Endothelial cell of umbilical vein (primary cell): ENCODE measurements at regions not wholly inside any gene's neighbourhood (a gene's known extent, or its start where the extent isn't known, plus 50 kb on each side); places are given as distances from the start of the nearest gene placed in this dataset.

Experiments used
- EZH2 ChIP-seq: IDR thresholded peaks from 2 replicates; pipeline ENCODE4 v1.6.1; 2012; ENCODE audit warnings: borderline replicate concordance, low read depth, mild to moderate bottlenecking, moderate library complexity, low read length, inconsistent platforms; ENCODE audit not compliant: severe bottlenecking
- FOS ChIP-seq: IDR thresholded peaks from 2 replicates; pipeline ENCODE4 v1.6.1; 2011; ENCODE audit warnings: mild to moderate bottlenecking, low read length, moderate library complexity, borderline replicate concordance; ENCODE audit not compliant: insufficient read depth
- MYC ChIP-seq: IDR thresholded peaks from one replicate; pipeline ENCODE4 v1.6.1; 2011; ENCODE audit warnings: mild to moderate bottlenecking, low read depth, low read length
- POLR2A ChIP-seq: IDR thresholded peaks from 2 replicates; pipeline ENCODE4 v1.6.1; 2012; ENCODE audit warnings: low read depth, mild to moderate bottlenecking, control low read depth, low read length
- TF ChIP-seq, protein P1 (sequence below), 2 donors: IDR thresholded peaks; 1 replicate in 1 of 2; 2 replicates in 1 of 2; pipeline ENCODE4 v1.5.1; 2011; ENCODE audit warnings: low read length in 2 of 2, mild to moderate bottlenecking in 2 of 2, moderate library complexity in 2 of 2, control low read depth in 1 of 2, inconsistent platforms in 1 of 2, low read depth in 1 of 2; ENCODE audit not compliant: insufficient read depth in 1 of 2; ENCODE audit errors: extremely low read depth in 1 of 2

GRCh38 chr5:175343308-175343707, 100.7 kb downstream of the DRD1 start:
- TF ChIP-seq, protein P1, sequence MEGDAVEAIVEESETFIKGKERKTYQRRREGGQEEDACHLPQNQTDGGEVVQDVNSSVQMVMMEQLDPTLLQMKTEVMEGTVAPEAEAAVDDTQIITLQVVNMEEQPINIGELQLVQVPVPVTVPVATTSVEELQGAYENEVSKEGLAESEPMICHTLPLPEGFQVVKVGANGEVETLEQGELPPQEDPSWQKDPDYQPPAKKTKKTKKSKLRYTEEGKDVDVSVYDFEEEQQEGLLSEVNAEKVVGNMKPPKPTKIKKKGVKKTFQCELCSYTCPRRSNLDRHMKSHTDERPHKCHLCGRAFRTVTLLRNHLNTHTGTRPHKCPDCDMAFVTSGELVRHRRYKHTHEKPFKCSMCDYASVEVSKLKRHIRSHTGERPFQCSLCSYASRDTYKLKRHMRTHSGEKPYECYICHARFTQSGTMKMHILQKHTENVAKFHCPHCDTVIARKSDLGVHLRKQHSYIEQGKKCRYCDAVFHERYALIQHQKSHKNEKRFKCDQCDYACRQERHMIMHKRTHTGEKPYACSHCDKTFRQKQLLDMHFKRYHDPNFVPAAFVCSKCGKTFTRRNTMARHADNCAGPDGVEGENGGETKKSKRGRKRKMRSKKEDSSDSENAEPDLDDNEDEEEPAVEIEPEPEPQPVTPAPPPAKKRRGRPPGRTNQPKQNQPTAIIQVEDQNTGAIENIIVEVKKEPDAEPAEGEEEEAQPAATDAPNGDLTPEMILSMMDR (IDR thresholded peaks at IDR 0.05; ENCODE audit: extremely low read depth in 1 of 2, insufficient read depth in 1 of 2, low read depth in 1 of 2, low read length in 2 of 2), result no peak
- TF ChIP-seq MYC (no peak), EZH2 (no peak), POLR2A (no peak), FOS (no peak)
